ENCODE measurements at regions not wholly inside any gene's neighbourhood (a gene's known extent, or its start where the extent isn't known, plus 50 kb on each side); places are given as distances from the start of the nearest gene placed in this dataset.

DNA sequence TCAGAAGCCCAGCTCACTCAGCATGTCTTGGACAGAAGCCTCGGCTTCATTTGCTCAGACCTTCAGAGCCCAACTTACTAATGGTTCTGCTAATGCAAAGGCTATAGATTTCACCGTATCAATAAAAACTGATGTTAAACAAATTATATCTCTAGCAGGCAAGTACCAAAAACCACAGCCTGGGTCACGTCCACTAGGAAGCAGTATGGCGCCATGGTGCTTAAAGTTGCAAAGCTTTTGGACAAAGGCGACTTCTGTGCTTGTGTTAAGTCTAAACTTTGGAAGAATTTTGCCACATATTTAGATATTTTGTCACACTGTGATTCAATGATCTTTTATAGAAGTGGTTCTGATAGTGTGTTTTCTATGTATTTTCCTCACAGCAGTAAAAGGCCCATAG is 276.8 kb upstream of the PARD3B start:
- TF ChIP-seq POLR2AphosphoS5 (IDR thresholded peaks at IDR 0.05) (no peak), POLR2A (IDR thresholded peaks at IDR 0.05) (no peak)
- TF ChIP-seq, protein P1, sequence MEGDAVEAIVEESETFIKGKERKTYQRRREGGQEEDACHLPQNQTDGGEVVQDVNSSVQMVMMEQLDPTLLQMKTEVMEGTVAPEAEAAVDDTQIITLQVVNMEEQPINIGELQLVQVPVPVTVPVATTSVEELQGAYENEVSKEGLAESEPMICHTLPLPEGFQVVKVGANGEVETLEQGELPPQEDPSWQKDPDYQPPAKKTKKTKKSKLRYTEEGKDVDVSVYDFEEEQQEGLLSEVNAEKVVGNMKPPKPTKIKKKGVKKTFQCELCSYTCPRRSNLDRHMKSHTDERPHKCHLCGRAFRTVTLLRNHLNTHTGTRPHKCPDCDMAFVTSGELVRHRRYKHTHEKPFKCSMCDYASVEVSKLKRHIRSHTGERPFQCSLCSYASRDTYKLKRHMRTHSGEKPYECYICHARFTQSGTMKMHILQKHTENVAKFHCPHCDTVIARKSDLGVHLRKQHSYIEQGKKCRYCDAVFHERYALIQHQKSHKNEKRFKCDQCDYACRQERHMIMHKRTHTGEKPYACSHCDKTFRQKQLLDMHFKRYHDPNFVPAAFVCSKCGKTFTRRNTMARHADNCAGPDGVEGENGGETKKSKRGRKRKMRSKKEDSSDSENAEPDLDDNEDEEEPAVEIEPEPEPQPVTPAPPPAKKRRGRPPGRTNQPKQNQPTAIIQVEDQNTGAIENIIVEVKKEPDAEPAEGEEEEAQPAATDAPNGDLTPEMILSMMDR (IDR thresholded peaks at IDR 0.05), result no peak
